Breast epithelium (tissue), 3 donors: ENCODE measurements at regions not wholly inside any gene's neighbourhood (a gene's known extent, or its start where the extent isn't known, plus 50 kb on each side); places are given as distances from the start of the nearest gene placed in this dataset.

Experiments used
- CTCF ChIP-seq, 3 donors: fragments of 450-650 bp; IDR thresholded peaks; one replicate each; pipeline ENCODE4 v1.5.1; 2016 to 2017; ENCODE audit warnings: antibody characterized with exemption in 3 of 3, mild to moderate bottlenecking in 3 of 3, moderate library complexity in 3 of 3
- POLR2AphosphoS5 ChIP-seq, 3 donors: sonication (generic); formaldehyde crosslinking; IDR thresholded peaks; one replicate each; pipeline ENCODE4 v1.6.1; 2017; ENCODE audit warnings: antibody characterized with exemption in 3 of 3

DNA sequence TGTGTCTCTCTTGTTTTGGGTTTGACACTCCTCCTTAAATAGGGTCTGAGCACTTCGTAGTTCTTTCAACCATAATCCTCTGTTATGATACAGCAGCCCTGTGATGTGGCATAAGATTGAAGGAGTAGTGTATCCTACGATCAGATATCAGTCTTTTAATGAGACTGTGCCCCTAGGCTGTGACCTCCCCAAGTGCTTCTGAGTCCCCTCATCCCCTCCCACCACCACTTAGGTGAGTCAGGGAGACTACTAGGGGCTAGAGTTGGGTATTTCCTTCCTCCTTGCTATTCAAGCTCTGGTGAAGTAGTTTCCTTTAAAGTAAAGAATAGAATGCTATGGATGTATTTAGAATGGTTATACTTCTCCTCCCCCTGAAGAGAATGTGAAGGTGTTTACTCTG is 637.2 kb upstream of the GRAMD2B start:
- TF ChIP-seq CTCF (IDR thresholded peaks at IDR 0.05), result no peak
- TF ChIP-seq POLR2AphosphoS5 (IDR thresholded peaks at IDR 0.05), result no peak
